GM23338 (cell line): ENCODE measurements at regions not wholly inside any gene's neighbourhood (a gene's known extent, or its start where the extent isn't known, plus 50 kb on each side); places are given as distances from the start of the nearest gene placed in this dataset.

Experiments
- ATAC-seq: fragments of 200-7000 bp; cut with Tn5 transposase; 3 replicates; pipeline ENCODE4 v1.9.1; 2020
- DNase-seq: peaks from one replicate; pipeline ENCODE4 v3.0.0-alpha.2; 2015; ENCODE audit warnings: low spot score
- H2AFZ ChIP-seq: fragments of 200-600 bp; sonication (generic); 2 replicates; pipeline ENCODE4 v1.8.0; 2016; ENCODE audit warnings: antibody characterized with exemption, mild to moderate bottlenecking, moderate library complexity
- H3F3A ChIP-seq: fragments of 200-600 bp; sonication (generic); replicated peaks from 2 replicates; pipeline ENCODE4 v1.8.0; 2017; ENCODE audit warnings: antibody characterized with exemption, mixed run types, low read depth
- H3K27ac ChIP-seq: fragments of 200-600 bp; sonication (generic); 2 replicates; pipeline ENCODE4 v1.6.1; 2016; ENCODE audit warnings: low read depth
- H3K27me3 ChIP-seq: fragments of 200-600 bp; sonication (generic); 2 replicates; pipeline ENCODE4 v1.8.0; 2016; ENCODE audit warnings: mild to moderate bottlenecking, mixed run types, moderate library complexity; ENCODE audit not compliant: insufficient read depth
- H3K36me3 ChIP-seq: fragments of 200-600 bp; sonication (generic); 2 replicates; pipeline ENCODE4 v1.8.0; 2016; ENCODE audit warnings: mild to moderate bottlenecking; ENCODE audit not compliant: insufficient read depth
- H3K4me1 ChIP-seq: fragments of 200-600 bp; sonication (generic); 2 replicates; pipeline ENCODE4 v1.8.0; 2016; ENCODE audit warnings: mild to moderate bottlenecking, moderate library complexity; ENCODE audit not compliant: insufficient read depth
- H3K4me2 ChIP-seq: fragments of 200-600 bp; sonication (generic); 2 replicates; pipeline ENCODE4 v1.7.1; 2017; ENCODE audit warnings: mixed run types
- H3K4me3 ChIP-seq: fragments of 200-600 bp; sonication (generic); 2 replicates; pipeline ENCODE4 v1.6.1; 2016; ENCODE audit warnings: mixed run types
- H3K79me2 ChIP-seq: fragments of 200-600 bp; sonication (generic); replicated peaks from 2 replicates; pipeline ENCODE4 v1.8.0; 2017; ENCODE audit warnings: mild to moderate bottlenecking; ENCODE audit not compliant: insufficient read depth
- H3K9me2 ChIP-seq: fragments of 200-600 bp; sonication (generic); 2 replicates; pipeline ENCODE4 v1.8.0; 2017; ENCODE audit not compliant: insufficient read depth
- H4K20me1 ChIP-seq: fragments of 200-600 bp; sonication (generic); replicated peaks from 2 replicates; pipeline ENCODE4 v1.8.0; 2017; ENCODE audit warnings: mild to moderate bottlenecking; ENCODE audit not compliant: insufficient read depth
- H3K27ac Mint-ChIP-seq: 2 replicates; pipeline ENCODE4 v1.8.0; 2020; ENCODE audit warnings: inconsistent platforms, mild to moderate bottlenecking, moderate library complexity, mixed read lengths
- H3K27me3 Mint-ChIP-seq: 3 replicates; pipeline ENCODE4 v1.8.0; 2022; ENCODE audit warnings: low read depth, mild to moderate bottlenecking, moderate library complexity, mixed read lengths, inconsistent platforms; ENCODE audit not compliant: insufficient read depth, poor library complexity
- H3K36me3 Mint-ChIP-seq: 3 replicates; pipeline ENCODE4 v1.8.0; 2021; ENCODE audit warnings: low read depth, mild to moderate bottlenecking, inconsistent platforms, moderate library complexity, mixed read lengths
- H3K4me1 Mint-ChIP-seq: 3 replicates; pipeline ENCODE4 v1.8.0; 2020; ENCODE audit warnings: mild to moderate bottlenecking, inconsistent platforms, mixed read lengths
- H3K4me3 Mint-ChIP-seq: 3 replicates; pipeline ENCODE4 v1.8.0; 2021; ENCODE audit warnings: moderate library complexity, mild to moderate bottlenecking, inconsistent platforms, mixed read lengths
- H3K9me3 Mint-ChIP-seq: 3 replicates; pipeline ENCODE4 v1.8.0; 2020; ENCODE audit warnings: moderate library complexity, mild to moderate bottlenecking, inconsistent platforms, mixed read lengths
- EZH2phosphoT487 ChIP-seq: fragments of 200-600 bp; sonication (generic); IDR thresholded peaks from one replicate; pipeline ENCODE4 v1.8.1; 2018; ENCODE audit warnings: antibody characterized with exemption; ENCODE audit not compliant: unreplicated experiment
- STAT1 ChIP-seq: IDR thresholded peaks from one replicate; pipeline ENCODE4 v1.6.1; 2016; ENCODE audit warnings: antibody characterized with exemption; ENCODE audit not compliant: unreplicated experiment
- ZNF114 ChIP-seq: fragments of 250-450 bp; sonication (Bioruptor Pico); IDR thresholded peaks from 2 replicates; pipeline ENCODE4 v1.5.0; 2020; ENCODE audit warnings: mild to moderate bottlenecking, moderate library complexity
- TF ChIP-seq, protein P1 (sequence below): fragments of 250-450 bp; sonication (Bioruptor Pico); IDR thresholded peaks from 2 replicates; pipeline ENCODE4 v1.5.0; 2020; ENCODE audit warnings: mild to moderate bottlenecking, moderate library complexity
- TF ChIP-seq, protein P2 (sequence below), 2 experiments: fragments of 200-600 bp in 1 of 2; sonication (generic) in 1 of 2; conservative IDR thresholded peaks; 2 replicates each; pipeline versions ENCODE4 v1.5.1 to v1.6.1; 2016 to 2017; ENCODE audit warnings: antibody characterized with exemption in 2 of 2, low read depth in 2 of 2, mild to moderate bottlenecking in 2 of 2, moderate library complexity in 1 of 2

DNA sequence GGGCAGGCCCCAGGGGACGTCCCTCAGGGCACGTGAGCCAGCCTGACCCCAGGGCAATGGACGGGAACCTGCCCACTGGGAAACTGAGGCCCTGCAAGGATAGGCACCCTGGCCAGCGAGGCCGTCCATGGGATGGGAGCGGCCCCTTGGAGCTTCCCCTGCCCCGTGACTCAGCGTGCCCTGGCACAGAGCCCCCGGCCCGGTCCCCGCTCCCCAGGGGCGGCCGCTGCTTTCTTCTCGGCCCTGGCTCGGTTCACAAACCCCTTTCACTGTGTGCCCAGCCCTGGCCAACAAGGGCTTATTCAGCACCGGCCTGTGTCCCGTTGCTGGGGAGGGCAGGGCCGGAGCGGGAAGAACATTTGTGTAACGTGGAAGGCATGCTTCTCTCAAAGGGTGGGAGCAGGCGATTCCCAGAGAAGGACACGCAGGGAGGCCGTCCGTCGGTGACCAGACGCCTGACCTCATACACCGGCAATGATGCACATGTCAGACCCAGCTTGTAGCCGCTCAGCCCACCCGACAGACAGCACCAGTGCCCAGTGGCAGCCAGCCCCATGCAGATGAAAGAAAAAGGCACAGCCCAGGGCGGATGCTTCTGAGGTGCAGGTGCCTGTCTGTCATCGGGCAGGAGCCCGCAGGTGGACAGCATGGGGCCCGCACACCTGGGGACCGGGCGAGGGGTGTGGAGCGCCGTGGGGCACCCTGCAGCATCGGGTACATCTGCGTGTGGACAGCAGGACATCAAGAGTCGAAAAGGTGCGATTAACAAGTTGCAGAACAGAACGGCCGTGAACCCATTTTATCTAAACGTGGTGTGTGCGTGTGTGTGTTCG, 94.5 kb downstream of the PDGFA start:
- DNase-seq (no peak), ATAC-seq (no peak)
- Histone ChIP-seq H2AFZ (no peak overlapping the region), H3K79me2 (no peaks in the 10 kb centered on the region), H3K9me2 (no peaks in the 10 kb centered on the region), H3K27ac (no peak overlapping the region), H3K4me1 (no peaks in the 10 kb centered on the region), H3K4me2 (no peak overlapping the region), H3K36me3 (no peaks in the 10 kb centered on the region), H3K27me3 (no peaks in the 10 kb centered on the region), H3F3A (no peaks in the 10 kb centered on the region), H3K4me3 (no peak overlapping the region), H4K20me1 (no peaks in the 10 kb centered on the region)
- TF ChIP-seq STAT1 (no peak), ZNF114 (CRISPR knock-in tag) (no peak), EZH2phosphoT487 (no peak)
- TF ChIP-seq, protein P1, sequence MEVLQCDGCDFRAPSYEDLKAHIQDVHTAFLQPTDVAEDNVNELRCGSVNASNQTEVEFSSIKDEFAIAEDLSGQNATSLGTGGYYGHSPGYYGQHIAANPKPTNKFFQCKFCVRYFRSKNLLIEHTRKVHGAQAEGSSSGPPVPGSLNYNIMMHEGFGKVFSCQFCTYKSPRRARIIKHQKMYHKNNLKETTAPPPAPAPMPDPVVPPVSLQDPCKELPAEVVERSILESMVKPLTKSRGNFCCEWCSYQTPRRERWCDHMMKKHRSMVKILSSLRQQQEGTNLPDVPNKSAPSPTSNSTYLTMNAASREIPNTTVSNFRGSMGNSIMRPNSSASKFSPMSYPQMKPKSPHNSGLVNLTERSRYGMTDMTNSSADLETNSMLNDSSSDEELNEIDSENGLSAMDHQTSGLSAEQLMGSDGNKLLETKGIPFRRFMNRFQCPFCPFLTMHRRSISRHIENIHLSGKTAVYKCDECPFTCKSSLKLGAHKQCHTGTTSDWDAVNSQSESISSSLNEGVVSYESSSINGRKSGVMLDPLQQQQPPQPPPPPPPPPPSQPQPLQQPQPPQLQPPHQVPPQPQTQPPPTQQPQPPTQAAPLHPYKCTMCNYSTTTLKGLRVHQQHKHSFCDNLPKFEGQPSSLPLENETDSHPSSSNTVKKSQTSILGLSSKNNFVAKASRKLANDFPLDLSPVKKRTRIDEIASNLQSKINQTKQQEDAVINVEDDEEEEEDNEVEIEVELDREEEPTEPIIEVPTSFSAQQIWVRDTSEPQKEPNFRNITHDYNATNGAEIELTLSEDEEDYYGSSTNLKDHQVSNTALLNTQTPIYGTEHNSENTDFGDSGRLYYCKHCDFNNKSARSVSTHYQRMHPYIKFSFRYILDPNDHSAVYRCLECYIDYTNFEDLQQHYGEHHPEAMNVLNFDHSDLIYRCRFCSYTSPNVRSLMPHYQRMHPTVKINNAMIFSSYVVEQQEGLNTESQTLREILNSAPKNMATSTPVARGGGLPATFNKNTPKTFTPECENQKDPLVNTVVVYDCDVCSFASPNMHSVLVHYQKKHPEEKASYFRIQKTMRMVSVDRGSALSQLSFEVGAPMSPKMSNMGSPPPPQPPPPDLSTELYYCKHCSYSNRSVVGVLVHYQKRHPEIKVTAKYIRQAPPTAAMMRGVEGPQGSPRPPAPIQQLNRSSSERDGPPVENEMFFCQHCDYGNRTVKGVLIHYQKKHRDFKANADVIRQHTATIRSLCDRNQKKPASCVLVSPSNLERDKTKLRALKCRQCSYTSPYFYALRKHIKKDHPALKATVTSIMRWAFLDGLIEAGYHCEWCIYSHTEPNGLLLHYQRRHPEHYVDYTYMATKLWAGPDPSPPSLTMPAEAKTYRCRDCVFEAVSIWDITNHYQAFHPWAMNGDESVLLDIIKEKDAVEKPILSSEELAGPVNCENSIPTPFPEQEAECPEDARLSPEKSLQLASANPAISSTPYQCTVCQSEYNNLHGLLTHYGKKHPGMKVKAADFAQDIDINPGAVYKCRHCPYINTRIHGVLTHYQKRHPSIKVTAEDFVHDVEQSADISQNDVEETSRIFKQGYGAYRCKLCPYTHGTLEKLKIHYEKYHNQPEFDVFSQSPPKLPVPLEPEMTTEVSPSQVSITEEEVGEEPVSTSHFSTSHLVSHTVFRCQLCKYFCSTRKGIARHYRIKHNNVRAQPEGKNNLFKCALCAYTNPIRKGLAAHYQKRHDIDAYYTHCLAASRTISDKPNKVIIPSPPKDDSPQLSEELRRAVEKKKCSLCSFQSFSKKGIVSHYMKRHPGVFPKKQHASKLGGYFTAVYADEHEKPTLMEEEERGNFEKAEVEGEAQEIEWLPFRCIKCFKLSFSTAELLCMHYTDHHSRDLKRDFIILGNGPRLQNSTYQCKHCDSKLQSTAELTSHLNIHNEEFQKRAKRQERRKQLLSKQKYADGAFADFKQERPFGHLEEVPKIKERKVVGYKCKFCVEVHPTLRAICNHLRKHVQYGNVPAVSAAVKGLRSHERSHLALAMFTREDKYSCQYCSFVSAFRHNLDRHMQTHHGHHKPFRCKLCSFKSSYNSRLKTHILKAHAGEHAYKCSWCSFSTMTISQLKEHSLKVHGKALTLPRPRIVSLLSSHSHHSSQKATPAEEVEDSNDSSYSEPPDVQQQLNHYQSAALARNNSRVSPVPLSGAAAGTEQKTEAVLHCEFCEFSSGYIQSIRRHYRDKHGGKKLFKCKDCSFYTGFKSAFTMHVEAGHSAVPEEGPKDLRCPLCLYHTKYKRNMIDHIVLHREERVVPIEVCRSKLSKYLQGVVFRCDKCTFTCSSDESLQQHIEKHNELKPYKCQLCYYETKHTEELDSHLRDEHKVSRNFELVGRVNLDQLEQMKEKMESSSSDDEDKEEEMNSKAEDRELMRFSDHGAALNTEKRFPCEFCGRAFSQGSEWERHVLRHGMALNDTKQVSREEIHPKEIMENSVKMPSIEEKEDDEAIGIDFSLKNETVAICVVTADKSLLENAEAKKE = no peak
- TF ChIP-seq, protein P2, sequence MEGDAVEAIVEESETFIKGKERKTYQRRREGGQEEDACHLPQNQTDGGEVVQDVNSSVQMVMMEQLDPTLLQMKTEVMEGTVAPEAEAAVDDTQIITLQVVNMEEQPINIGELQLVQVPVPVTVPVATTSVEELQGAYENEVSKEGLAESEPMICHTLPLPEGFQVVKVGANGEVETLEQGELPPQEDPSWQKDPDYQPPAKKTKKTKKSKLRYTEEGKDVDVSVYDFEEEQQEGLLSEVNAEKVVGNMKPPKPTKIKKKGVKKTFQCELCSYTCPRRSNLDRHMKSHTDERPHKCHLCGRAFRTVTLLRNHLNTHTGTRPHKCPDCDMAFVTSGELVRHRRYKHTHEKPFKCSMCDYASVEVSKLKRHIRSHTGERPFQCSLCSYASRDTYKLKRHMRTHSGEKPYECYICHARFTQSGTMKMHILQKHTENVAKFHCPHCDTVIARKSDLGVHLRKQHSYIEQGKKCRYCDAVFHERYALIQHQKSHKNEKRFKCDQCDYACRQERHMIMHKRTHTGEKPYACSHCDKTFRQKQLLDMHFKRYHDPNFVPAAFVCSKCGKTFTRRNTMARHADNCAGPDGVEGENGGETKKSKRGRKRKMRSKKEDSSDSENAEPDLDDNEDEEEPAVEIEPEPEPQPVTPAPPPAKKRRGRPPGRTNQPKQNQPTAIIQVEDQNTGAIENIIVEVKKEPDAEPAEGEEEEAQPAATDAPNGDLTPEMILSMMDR (conservative IDR thresholded peaks at IDR 0.05; ENCODE audit: low read depth in 2 of 2) = no peak
- H3K27ac Mint-ChIP-seq = no peak overlapping the region
- H3K36me3 Mint-ChIP-seq = no peaks in the 10 kb centered on the region
- H3K4me1 Mint-ChIP-seq = peaks cover 13% of the 10 kb centered on the region
- peaks cover 4% of the 10 kb centered on the region; the same call in 2 of the 3 replicates for H3K9me3 Mint-ChIP-seq
- no peak overlapping the region for H3K4me3 Mint-ChIP-seq
- H3K27me3 Mint-ChIP-seq = peaks cover 15% of the 10 kb centered on the region
